ENCODE measurements at regions not wholly inside any gene's neighbourhood (a gene's known extent, or its start where the extent isn't known, plus 50 kb on each side); places are given as distances from the start of the nearest gene placed in this dataset.

DNA sequence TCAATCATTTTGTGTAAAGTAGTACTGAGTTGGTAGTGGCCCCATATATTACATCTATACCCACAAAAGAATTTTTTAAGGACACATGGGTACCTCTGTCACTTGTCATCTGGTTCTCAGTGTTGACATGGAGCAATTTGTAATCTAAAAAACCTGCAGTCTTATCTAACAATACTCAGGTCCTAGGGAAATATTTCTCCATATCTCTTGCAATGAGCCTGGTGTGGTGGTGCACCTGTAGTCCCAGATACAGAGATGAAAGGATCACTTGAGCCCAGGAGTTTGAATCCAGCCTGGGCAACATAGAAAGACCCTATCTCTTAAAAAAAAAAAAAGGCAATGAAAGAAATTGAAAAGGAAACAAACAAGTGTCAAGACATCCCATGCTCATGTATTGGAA lies 70.7 kb upstream of the ZNF30 start:
- Histone ChIP-seq H3K4me1 (ENCODE audit: insufficient read depth, low read length) (peaks cover 7% of the 10 kb centered on the region; the same call in 1 of the 2 replicates), H3K4me3 (ENCODE audit: low read depth in 1 of 2, low read length in 2 of 2) (no peak overlapping the region), H2AFZ (ENCODE audit: low read depth, low read length) (no peak overlapping the region), H3K36me3 (ENCODE audit: insufficient read depth, low read length) (no peaks in the 10 kb centered on the region), H3K9ac (ENCODE audit: low read depth, low read length) (no peak overlapping the region), H3K4me2 (ENCODE audit: insufficient read depth, low read length) (no peak overlapping the region), H3K9me3 (ENCODE audit: insufficient read depth, low read length, severe bottlenecking) (no peaks in the 10 kb centered on the region), H3K27ac (ENCODE audit: low read length) (no peak overlapping the region), H3K27me3 (ENCODE audit: insufficient read depth, low read length, poor library complexity) (no peaks in the 10 kb centered on the region), H4K20me1 (ENCODE audit: insufficient read depth, low read length) (peaks cover 2% of the 10 kb centered on the region; the same call in 1 of the 2 replicates), H3K79me2 (ENCODE audit: insufficient read depth, low read length) (0 out of 2 replicates have a peak, but pooled peaks cover 3% of the 10 kb centered on the region)
- ATAC-seq (ENCODE audit: insufficient read depth, low read depth) (no peak), DNase-seq (no peak)
- TF ChIP-seq, protein P1, sequence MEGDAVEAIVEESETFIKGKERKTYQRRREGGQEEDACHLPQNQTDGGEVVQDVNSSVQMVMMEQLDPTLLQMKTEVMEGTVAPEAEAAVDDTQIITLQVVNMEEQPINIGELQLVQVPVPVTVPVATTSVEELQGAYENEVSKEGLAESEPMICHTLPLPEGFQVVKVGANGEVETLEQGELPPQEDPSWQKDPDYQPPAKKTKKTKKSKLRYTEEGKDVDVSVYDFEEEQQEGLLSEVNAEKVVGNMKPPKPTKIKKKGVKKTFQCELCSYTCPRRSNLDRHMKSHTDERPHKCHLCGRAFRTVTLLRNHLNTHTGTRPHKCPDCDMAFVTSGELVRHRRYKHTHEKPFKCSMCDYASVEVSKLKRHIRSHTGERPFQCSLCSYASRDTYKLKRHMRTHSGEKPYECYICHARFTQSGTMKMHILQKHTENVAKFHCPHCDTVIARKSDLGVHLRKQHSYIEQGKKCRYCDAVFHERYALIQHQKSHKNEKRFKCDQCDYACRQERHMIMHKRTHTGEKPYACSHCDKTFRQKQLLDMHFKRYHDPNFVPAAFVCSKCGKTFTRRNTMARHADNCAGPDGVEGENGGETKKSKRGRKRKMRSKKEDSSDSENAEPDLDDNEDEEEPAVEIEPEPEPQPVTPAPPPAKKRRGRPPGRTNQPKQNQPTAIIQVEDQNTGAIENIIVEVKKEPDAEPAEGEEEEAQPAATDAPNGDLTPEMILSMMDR (IDR thresholded peaks at IDR 0.05; ENCODE audit: borderline replicate concordance, extremely low read depth, low read length, poor library complexity, severe bottlenecking): no peak
- TF ChIP-seq EZH2 (IDR thresholded peaks at IDR 0.05; ENCODE audit: borderline replicate concordance, low read depth, low read length, severe bottlenecking): no peak

GRCh38 chr19:34853369-34853768 lies 73.3 kb upstream of the ZNF30 start:
- H4K20me1 ChIP-seq (ENCODE audit: insufficient read depth, low read length): peaks cover 2% of the 10 kb centered on the region; the same call in 1 of the 2 replicates
- H3K27me3 ChIP-seq (ENCODE audit: insufficient read depth, low read length, poor library complexity): no peaks in the 10 kb centered on the region
- H3K9me3 ChIP-seq (ENCODE audit: insufficient read depth, low read length, severe bottlenecking): no peaks in the 10 kb centered on the region
- no peak for DNase-seq
- TF ChIP-seq, protein P1 (IDR thresholded peaks at IDR 0.05; ENCODE audit: borderline replicate concordance, extremely low read depth, low read length, poor library complexity, severe bottlenecking): no peak
- no peak for TF ChIP-seq EZH2 (IDR thresholded peaks at IDR 0.05; ENCODE audit: borderline replicate concordance, low read depth, low read length, severe bottlenecking)
- H3K4me1 ChIP-seq (ENCODE audit: insufficient read depth, low read length): no peaks in the 10 kb centered on the region
- 0 out of 2 replicates have a peak, but pooled peaks cover 3% of the 10 kb centered on the region for H3K79me2 ChIP-seq (ENCODE audit: insufficient read depth, low read length)
- ATAC-seq (ENCODE audit: insufficient read depth, low read depth): no peak
- H3K9ac ChIP-seq (ENCODE audit: low read depth, low read length): no peak overlapping the region
- no peak overlapping the region for H3K27ac ChIP-seq (ENCODE audit: low read length)
- no peak overlapping the region for H3K4me3 ChIP-seq (ENCODE audit: low read depth in 1 of 2, low read length in 2 of 2)
- no peak overlapping the region for H2AFZ ChIP-seq (ENCODE audit: low read depth, low read length)
- H3K4me2 ChIP-seq (ENCODE audit: insufficient read depth, low read length): no peak overlapping the region
- no peaks in the 10 kb centered on the region for H3K36me3 ChIP-seq (ENCODE audit: insufficient read depth, low read length)

GRCh38 chr19:34852669-34853068 lies 74.0 kb upstream of the ZNF30 start:
- Histone ChIP-seq H3K27me3 (ENCODE audit: insufficient read depth, low read length, poor library complexity) (no peaks in the 10 kb centered on the region), H3K9me3 (ENCODE audit: insufficient read depth, low read length, severe bottlenecking) (no peaks in the 10 kb centered on the region), H4K20me1 (ENCODE audit: insufficient read depth, low read length) (peaks cover 2% of the 10 kb centered on the region; the same call in 1 of the 2 replicates), H3K27ac (ENCODE audit: low read length) (no peak overlapping the region), H3K36me3 (ENCODE audit: insufficient read depth, low read length) (no peaks in the 10 kb centered on the region), H3K79me2 (ENCODE audit: insufficient read depth, low read length) (0 out of 2 replicates have a peak, but pooled peaks cover 3% of the 10 kb centered on the region), H3K4me2 (ENCODE audit: insufficient read depth, low read length) (no peak overlapping the region), H2AFZ (ENCODE audit: low read depth, low read length) (no peak overlapping the region), H3K9ac (ENCODE audit: low read depth, low read length) (no peak overlapping the region), H3K4me3 (ENCODE audit: low read depth in 1 of 2, low read length in 2 of 2) (no peak overlapping the region), H3K4me1 (ENCODE audit: insufficient read depth, low read length) (no peaks in the 10 kb centered on the region)
- ATAC-seq (ENCODE audit: insufficient read depth, low read depth) (no peak), DNase-seq (no peak)
- no peak for TF ChIP-seq EZH2 (IDR thresholded peaks at IDR 0.05; ENCODE audit: borderline replicate concordance, low read depth, low read length, severe bottlenecking)
- TF ChIP-seq, protein P1 (IDR thresholded peaks at IDR 0.05; ENCODE audit: borderline replicate concordance, extremely low read depth, low read length, poor library complexity, severe bottlenecking): no peak
